ENCODE measurements at regions not wholly inside any gene's neighbourhood (a gene's known extent, or its start where the extent isn't known, plus 50 kb on each side); places are given as distances from the start of the nearest gene placed in this dataset.

DNA sequence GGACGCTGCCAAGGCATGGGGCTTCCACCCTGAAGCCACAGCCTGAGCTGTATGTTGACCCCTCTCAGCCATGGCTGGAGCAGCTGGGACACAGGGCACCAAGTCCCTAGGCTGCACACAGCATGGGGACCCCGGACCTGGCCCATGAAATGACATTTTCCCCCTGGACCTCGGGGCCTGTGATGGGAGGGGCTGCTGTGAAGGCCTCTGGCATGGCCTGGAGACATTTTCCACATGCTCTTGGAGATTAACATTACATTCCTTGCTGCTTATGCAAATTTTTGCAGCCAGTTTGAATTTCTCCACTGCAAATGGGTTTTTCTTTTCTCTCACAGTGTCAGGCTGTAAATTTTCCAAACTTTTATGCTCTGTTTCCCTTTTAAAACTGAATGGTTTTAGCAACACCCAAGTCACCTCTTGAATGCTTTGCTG, 463.6 kb downstream of the ZWINT start:
- TF ChIP-seq, protein P1, sequence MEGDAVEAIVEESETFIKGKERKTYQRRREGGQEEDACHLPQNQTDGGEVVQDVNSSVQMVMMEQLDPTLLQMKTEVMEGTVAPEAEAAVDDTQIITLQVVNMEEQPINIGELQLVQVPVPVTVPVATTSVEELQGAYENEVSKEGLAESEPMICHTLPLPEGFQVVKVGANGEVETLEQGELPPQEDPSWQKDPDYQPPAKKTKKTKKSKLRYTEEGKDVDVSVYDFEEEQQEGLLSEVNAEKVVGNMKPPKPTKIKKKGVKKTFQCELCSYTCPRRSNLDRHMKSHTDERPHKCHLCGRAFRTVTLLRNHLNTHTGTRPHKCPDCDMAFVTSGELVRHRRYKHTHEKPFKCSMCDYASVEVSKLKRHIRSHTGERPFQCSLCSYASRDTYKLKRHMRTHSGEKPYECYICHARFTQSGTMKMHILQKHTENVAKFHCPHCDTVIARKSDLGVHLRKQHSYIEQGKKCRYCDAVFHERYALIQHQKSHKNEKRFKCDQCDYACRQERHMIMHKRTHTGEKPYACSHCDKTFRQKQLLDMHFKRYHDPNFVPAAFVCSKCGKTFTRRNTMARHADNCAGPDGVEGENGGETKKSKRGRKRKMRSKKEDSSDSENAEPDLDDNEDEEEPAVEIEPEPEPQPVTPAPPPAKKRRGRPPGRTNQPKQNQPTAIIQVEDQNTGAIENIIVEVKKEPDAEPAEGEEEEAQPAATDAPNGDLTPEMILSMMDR (conservative IDR thresholded peaks at IDR 0.05): no peak
- H3K27ac ChIP-seq: no peak overlapping the region

DNA sequence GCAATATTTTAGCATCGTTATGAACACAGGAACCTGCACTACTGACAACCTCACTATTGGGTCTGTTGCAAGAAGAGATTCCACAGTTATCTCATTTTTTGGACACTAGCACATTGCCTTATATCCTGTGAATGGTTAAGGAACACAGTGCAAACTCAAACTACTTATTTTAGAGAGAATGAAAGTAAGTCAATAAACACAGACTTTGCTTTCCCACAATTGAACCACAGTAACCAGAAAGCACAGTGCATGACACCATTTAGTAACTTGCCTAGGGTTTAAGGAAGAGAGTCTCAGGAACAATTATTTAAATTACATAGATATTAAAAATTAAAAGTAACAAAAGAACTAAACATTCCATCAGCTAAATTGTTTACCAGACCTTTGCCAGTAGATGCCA, 468.8 kb downstream of the ZWINT start:
- H3K27ac ChIP-seq: no peak overlapping the region
- TF ChIP-seq, protein P1 (conservative IDR thresholded peaks at IDR 0.05): no peak

DNA sequence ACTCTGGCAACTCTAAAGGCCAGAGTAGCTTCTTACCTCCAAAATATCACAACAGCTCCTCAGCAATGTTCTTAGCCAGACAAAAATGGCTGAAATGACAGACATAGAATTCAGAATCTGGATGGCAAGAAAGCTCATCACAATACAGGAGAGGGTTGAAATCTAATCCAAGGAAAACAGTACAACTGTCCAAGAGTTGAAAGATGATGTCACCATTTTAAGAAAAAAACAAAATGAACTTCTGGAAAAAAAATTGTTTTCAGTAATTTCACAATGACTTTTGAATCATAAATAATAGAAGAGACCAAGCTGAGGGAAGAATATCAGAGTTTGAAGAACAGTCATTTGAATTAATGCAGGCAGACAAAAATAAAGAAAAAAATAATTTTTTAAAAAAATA, 479.5 kb downstream of the ZWINT start:
- H3K27ac ChIP-seq: no peak overlapping the region
- TF ChIP-seq, protein P1 (conservative IDR thresholded peaks at IDR 0.05): no peak

DNA sequence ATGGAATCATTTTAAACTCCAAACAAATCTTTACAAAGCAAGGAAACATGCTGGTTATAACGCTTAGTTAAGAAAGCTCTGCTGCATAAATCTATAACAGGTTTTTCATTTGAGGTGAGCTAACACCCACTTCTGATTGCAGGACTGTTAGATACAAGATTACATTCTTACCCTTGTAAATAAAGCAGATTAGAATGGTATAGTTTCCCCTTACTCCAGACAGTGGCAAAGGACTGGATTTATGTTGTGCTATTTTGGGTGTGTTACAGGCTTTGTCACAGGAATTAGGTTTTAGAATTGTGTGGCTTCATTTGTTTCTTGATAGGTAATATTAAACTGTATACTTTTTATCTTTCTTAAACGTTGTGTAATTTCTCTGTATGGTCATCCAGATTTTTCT, 487.6 kb downstream of the ZWINT start:
- TF ChIP-seq, protein P1 (conservative IDR thresholded peaks at IDR 0.05): no peak
- H3K27ac ChIP-seq: no peak overlapping the region

DNA sequence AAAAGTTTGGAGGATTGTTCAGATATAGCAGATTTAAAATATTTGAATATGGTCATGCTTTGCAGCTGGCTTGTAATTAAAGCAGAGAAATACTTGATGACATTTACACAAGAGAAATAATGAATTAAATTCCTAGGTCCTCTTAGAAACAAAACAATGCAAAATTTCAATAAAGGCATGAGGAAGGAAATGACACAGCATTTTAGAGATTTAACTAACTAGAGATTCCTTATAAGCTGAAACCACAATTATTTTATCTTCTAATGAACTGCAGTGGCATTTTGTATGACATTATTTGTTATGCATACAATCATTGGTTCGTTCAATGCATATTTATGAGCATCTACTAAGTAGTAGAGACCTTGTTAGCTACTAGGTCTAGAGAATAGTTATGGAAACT, 490.9 kb downstream of the ZWINT start:
- TF ChIP-seq, protein P1 (conservative IDR thresholded peaks at IDR 0.05): no peak
- H3K27ac ChIP-seq: no peak overlapping the region

DNA sequence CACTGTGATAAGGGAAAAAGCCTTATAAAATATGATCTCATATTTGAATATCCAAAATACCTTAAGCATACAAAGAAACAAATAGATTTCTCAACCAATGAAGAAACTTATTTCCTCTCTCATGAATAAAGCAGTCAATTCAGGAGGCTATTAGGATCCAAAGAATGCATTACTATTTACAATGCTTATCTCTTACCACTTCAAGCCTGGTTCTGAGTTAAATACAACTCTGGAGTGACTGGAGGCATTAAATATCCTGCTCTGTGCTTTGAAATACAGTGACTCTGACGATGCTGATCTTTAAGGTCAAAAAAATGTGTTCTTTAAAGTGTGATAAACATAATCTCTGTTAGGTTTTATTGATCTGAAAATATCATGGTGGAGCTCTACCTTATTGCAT, 493.2 kb downstream of the ZWINT start:
- TF ChIP-seq, protein P1 (conservative IDR thresholded peaks at IDR 0.05): no peak
- H3K27ac ChIP-seq: no peak overlapping the region

DNA sequence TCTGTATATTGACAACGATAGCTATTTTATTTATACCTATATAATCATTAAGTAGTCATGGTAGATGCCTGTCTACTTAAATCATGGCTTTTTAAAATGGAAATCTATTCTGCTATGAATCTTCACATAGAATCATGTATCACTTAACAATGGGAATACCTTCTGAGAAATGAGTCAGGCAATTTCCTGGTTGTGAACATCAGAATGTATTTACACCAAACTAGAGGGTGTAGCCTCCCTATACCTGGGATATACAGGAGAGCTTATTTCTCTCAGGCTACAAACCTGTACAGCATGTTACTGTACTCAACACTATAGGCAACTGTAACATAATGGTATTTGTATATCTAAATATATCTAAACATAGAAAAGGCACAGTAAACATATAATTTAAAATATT, 502.3 kb downstream of the ZWINT start:
- H3K27ac ChIP-seq: no peak overlapping the region
- TF ChIP-seq, protein P1 (conservative IDR thresholded peaks at IDR 0.05): no peak

DNA sequence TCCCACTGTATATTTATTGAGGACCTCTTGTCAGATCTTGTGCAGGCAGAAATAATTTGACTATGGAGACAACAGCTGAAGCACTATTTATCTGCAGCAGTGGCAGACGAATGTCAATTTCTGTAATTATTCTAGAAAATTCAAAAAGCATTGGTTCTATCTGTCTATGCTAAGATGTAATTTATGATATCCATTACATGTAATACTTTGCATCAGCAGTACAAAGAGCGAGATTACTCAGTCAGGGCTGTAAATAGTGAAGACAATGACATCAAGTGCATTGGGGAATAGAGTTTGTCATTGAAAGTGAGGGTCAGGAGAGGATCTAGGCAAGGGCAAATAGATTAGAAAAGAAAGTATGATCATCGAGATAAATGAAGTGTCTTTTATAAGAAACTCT, 508.2 kb downstream of the ZWINT start:
- TF ChIP-seq, protein P1 (conservative IDR thresholded peaks at IDR 0.05): no peak
- no peak overlapping the region for H3K27ac ChIP-seq

Data from VCaP (cell line).